ENCODE measurements at regions not wholly inside any gene's neighbourhood (a gene's known extent, or its start where the extent isn't known, plus 50 kb on each side); places are given as distances from the start of the nearest gene placed in this dataset.

- TF ChIP-seq CTCF (IDR thresholded peaks at IDR 0.05), result no peak
- TF ChIP-seq POLR2AphosphoS5 (IDR thresholded peaks at IDR 0.05), result no peak
These were observed 131.7 kb upstream of the SOX9 start for GRCh38 chr17:71989117-71989516.
